Stimulated activated CD4-positive, alpha-beta T cell treated with anti-CD3 and anti-CD28 coated beads, TNF-alpha, amount 100 ng/mL, for 1 hour (primary cell): ENCODE measurements at regions not wholly inside any gene's neighbourhood (a gene's known extent, or its start where the extent isn't known, plus 50 kb on each side); places are given as distances from the start of the nearest gene placed in this dataset.
"Not testable (repeated sequence)": the region's sequence is repeated elsewhere in the genome, so short reads cannot be mapped to it uniquely, and the experiment has no call there.

ENCODE experiments used
- DNase-seq, 3 donors: peaks; one replicate each; pipeline ENCODE4 v3.0.0-alpha.2; 2020; ENCODE audit warnings: low read depth in 3 of 3, low spot score in 1 of 3

DNA sequence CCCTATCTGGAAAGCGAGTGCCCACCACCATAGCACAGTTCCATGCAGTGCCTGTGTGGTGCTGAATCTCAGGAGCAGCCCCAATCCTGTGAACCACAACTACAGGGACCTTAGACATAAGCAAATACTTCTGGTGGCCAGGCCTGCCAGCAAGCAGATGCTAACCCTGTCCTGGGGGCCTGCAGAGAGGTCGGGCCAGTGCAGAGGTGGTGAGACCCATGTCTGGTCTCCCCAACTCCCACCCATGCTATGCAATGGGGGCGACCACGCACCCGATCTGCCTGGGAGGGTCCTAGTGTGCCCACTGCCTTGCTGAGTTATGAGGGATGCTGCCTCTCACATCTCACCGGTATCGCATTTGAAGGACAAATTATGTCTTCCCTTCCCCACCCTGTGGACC lies 151.6 kb upstream of the ZNF337 start:
- DNase-seq: no peak

GRCh38 chr20:25844640-25845039 lies 148.0 kb upstream of the ZNF337 start:
- not testable (repeated sequence) for DNase-seq

GRCh38 chr20:25813511-25813910 lies 116.9 kb upstream of the ZNF337 start:
- DNase-seq: not testable (repeated sequence)

DNA sequence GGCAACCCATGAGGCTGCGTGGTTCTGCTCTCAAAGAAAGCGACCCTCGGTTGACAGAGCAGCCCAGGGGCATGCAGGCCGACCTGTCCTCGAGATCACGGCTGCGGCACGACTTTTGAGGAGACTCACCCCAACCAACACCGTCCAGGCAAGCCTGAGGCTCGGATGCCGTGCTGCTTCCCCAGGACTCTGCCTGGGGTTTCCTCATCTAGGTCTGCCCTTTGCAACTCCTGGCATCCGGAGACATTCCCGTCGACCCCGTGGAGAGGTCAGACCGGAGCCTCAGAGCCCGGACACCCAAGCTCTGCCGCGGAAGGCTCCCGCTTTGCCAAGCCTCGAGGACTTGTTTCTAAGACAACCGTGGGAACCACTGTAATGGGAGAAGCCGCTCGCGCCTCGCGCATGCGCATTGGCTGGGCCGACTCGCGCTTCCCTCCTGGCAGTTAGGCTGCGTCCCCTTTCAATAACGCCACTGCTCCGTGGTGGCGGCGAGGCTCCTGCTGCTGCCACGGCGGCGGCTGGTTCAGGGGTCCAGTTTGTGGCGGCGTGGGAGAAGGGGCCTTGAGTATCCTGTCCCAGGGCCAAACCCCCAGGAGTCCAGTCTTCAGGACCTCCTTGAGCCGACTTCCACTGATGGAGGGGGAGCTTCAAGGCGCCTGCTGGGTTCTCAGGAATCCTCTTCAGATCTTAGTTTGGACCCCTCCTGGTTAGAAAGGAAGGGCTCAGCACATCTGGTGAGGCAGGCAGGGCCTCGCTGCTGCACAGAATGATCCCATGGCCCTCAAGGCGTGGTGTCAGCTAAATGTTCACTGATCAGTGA lies 101.7 kb upstream of the ZNF337 start:
- not testable (repeated sequence) for DNase-seq

DNA sequence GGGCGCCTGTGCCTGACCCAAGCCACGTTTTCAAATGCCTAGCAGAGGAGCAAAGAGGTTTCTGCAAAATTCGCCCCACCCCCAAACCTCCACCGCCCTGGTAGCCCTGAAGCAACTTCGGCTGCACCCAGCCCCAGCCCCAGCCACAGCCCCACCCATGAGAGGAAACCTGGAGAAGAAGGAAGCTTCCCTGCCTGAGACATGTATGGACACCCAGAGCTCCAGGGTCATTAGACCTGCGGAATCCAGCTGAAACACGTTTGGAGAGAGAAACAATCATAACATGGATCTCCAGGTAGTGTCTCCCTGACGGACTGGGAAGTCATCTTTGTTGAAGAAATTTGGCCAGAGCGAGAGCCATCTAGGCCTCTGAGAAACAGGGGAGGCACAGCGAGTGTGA lies 100.4 kb upstream of the ZNF337 start:
- not testable (repeated sequence) for DNase-seq

DNA sequence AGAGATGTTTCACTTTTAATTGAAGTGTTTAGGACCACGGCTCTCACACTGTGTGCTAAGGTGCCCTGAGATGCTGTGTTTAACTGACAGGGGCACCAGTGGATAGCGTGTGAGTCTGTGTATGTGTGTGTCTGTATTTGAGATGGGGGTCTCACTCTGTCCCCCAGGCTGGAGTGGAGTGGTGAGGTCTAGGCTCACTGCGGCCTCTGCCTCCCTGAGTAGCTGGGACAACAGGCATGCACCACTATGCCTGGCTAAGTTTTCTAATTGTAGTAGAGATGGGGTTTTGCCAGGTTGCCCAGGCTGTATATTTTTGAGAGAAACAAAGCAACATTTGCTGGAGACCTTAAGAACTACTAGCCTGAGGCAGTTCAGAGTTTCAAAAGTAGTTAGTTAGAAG lies 80.6 kb upstream of the ZNF337 start:
- not testable (repeated sequence) for DNase-seq

GRCh38 chr20:25774711-25775110 lies 78.1 kb upstream of the ZNF337 start:
- DNase-seq: not testable (repeated sequence)

DNA sequence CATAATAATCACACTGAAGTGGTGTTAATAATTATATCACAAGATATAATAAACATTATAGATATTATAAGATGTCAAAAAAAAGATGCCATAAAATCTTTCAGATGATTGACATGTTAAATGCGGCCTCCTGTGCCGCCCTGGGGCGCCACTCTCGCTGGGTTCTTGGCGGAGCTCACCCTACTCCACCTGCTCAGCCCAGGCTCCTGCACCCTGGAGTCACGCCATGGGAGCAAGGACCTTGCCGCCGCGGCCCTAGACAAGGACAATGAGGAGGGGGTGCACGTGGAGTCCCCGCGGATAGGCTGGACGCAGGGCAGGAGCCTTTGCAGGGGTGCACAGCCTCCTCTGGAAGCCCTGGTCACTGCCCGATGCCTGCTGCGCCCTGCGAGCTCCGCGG lies 77.5 kb upstream of the ZNF337 start:
- DNase-seq: not testable (repeated sequence)

- DNase-seq: not testable (repeated sequence)
These were observed 75.8 kb upstream of the ZNF337 start for GRCh38 chr20:25772437-25772836.

DNA sequence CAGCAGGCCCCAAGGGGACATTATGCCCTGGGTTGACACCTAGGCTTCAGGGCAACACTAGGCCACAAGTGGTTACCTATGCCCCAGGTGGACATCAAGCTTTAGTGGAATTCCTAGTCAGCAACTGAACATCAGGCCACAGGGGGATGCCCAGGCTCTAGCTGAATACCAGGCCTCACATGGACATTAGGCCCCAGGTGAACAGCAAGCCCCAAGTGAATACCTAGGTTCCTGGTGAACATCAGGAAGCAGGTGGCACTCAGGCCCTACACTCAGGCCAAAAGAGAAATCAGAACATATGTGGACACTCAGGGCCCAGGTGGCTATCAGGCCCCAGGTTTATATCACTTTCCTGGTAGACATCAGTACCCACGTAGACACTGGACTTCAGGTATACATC lies 75.2 kb upstream of the ZNF337 start:
- not testable (repeated sequence) for DNase-seq

GRCh38 chr20:25761596-25761995 lies 64.9 kb upstream of the ZNF337 start:
- no peak for DNase-seq

DNA sequence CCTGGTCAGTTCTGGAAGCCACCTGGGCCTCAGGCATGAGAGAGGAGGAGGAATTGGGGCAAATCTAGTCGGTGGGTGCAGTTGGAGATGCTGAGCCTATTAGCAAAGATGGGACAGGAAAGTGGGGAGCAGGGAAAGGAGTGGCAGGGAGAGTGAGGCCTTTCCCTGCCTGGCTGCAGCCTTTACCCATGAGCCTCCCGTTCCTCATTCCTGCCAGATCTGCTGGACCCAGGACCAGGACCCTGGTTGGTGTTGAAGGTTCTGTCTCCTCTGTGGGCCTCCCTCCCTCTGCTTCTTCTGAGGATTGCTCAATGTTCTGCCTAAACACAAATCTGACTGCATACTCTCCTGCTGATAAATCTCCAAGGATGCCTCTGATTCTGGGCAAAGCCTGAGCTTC lies 64.4 kb upstream of the ZNF337 start:
- DNase-seq: not testable (repeated sequence)

DNA sequence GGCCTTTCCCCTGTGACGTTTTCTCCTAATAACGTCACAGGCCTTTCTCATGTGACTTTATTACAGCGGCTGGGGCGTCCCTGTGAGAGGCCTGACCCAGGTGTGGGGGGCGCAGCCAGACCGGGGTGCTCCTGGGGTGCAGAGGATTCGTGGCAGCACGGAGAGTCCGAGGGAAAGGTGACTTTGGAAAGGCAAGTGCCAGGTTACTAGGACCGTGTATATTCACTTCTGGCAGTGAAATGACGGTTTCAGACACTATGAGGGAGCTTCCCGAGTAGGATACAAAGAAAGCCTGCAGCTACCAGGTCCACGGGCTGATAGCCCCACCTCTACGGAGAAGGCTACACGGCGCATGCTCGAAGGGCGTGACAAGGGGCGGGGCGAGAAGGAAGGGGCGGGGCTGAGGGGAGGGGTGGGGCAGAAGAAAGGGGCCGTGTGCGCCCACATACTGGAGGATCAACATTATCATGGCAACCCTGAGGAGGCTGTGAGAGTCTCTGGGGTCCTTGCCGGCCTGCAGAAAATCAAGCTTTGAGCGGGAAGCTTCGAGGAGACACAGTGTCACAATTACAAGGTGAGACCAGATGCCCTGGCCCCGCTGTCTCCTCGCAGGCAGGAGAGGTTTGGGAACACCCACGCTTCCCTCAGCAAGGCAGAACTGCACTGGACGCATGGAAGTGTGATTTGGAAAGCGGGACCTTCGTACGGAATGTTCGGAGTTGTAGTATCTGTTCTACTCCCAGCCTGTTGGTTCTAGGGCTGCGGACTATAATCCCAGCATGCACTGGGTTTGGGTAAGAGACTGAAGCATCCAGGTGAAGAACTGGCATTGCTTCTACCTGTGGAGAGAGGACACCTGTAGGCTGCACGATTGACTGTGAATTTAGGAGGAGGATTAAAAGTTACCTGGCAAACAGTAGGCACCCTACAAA lies 54.4 kb upstream of the ZNF337 start:
- peak; percentile 18 to 40 (median 29) for DNase-seq

- DNase-seq: no peak
These were observed 53.6 kb upstream of the ZNF337 start for GRCh38 chr20:25750220-25750764.

GRCh38 chr20:25749649-25750048 lies 53.0 kb upstream of the ZNF337 start:
- no peak for DNase-seq
